ENCODE measurements at regions not wholly inside any gene's neighbourhood (a gene's known extent, or its start where the extent isn't known, plus 50 kb on each side); places are given as distances from the start of the nearest gene placed in this dataset.

- ATAC-seq: no peak
- BruUV-seq (replicated peaks): no TSS peak
- intact Hi-C loops (cut with micrococcal nuclease; ENCODE audit: unreplicated experiment): no loop called here
- 0 out of 2 replicates have a peak, but pooled peaks cover 7% of the 10 kb centered on the region for H3K27me3 ChIP-seq (ENCODE audit: control insufficient read depth, insufficient read depth, low read length)
- no peak overlapping the region for H3K4me3 ChIP-seq (ENCODE audit: low read depth in 2 of 2, low read length in 2 of 2)
- H3K36me3 ChIP-seq (ENCODE audit: control insufficient read depth, insufficient read depth, low read length): no peaks in the 10 kb centered on the region
- H3K4me1 ChIP-seq (ENCODE audit: control insufficient read depth, insufficient read depth, low read length): no peaks in the 10 kb centered on the region
- no peak overlapping the region for H3K27ac ChIP-seq (ENCODE audit: low read length)
- in situ Hi-C loops (cut with HindIII; ENCODE audit: low pct_unique_long_range_greater_than_20kb, low sequenced_read_pairs): no loop called here
- no peak for DNase-seq (ENCODE audit: low read depth, low spot score)
- ChIA-PET CTCF (no interaction called here), POLR2A (no interaction called here)
- TF ChIP-seq TCF7L2 (IDR thresholded peaks at IDR 0.05; ENCODE audit: low read depth, low read length) (no peak), SIN3A (IDR thresholded peaks at IDR 0.05; ENCODE audit: borderline replicate concordance, insufficient read depth, low read depth, low read length) (no peak), CTCF (IDR thresholded peaks at IDR 0.05) (no peak)
- H3K9me3 ChIP-seq (ENCODE audit: control insufficient read depth, insufficient read depth, low read depth, low read length): no peaks in the 10 kb centered on the region
Measured at GRCh38 chr10:130352291-130352645, 216.1 kb downstream of the GLRX3 start.

GRCh38 chr10:130353928-130354572, 217.9 kb downstream of the GLRX3 start:
- Histone ChIP-seq H3K27ac (ENCODE audit: low read length) (no peak overlapping the region), H3K27me3 (ENCODE audit: control insufficient read depth, insufficient read depth, low read length) (0 out of 2 replicates have a peak, but pooled peaks cover 4% of the 10 kb centered on the region), H3K36me3 (ENCODE audit: control insufficient read depth, insufficient read depth, low read length) (no peaks in the 10 kb centered on the region), H3K4me3 (ENCODE audit: low read depth in 2 of 2, low read length in 2 of 2) (no peak overlapping the region), H3K9me3 (ENCODE audit: control insufficient read depth, insufficient read depth, low read depth, low read length) (no peaks in the 10 kb centered on the region), H3K4me1 (ENCODE audit: control insufficient read depth, insufficient read depth, low read length) (no peaks in the 10 kb centered on the region)
- no TSS peak for BruUV-seq (replicated peaks)
- POLR2A ChIA-PET: no interaction called here
- intact Hi-C loops (cut with micrococcal nuclease; ENCODE audit: unreplicated experiment): no loop called here
- ATAC-seq: no peak
- no peak for DNase-seq (ENCODE audit: low read depth, low spot score)
- CTCF ChIA-PET: no interaction called here
- TF ChIP-seq, protein P1, sequence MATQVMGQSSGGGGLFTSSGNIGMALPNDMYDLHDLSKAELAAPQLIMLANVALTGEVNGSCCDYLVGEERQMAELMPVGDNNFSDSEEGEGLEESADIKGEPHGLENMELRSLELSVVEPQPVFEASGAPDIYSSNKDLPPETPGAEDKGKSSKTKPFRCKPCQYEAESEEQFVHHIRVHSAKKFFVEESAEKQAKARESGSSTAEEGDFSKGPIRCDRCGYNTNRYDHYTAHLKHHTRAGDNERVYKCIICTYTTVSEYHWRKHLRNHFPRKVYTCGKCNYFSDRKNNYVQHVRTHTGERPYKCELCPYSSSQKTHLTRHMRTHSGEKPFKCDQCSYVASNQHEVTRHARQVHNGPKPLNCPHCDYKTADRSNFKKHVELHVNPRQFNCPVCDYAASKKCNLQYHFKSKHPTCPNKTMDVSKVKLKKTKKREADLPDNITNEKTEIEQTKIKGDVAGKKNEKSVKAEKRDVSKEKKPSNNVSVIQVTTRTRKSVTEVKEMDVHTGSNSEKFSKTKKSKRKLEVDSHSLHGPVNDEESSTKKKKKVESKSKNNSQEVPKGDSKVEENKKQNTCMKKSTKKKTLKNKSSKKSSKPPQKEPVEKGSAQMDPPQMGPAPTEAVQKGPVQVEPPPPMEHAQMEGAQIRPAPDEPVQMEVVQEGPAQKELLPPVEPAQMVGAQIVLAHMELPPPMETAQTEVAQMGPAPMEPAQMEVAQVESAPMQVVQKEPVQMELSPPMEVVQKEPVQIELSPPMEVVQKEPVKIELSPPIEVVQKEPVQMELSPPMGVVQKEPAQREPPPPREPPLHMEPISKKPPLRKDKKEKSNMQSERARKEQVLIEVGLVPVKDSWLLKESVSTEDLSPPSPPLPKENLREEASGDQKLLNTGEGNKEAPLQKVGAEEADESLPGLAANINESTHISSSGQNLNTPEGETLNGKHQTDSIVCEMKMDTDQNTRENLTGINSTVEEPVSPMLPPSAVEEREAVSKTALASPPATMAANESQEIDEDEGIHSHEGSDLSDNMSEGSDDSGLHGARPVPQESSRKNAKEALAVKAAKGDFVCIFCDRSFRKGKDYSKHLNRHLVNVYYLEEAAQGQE (IDR thresholded peaks at IDR 0.05; ENCODE audit: insufficient read depth in 1 of 2, low read depth in 2 of 2, low read length in 1 of 2): no peak
- TF ChIP-seq CTCF (IDR thresholded peaks at IDR 0.05): no peak
- TF ChIP-seq POLR2AphosphoS5 (IDR thresholded peaks at IDR 0.05; ENCODE audit: low read depth, low read length): no peak
- TF ChIP-seq TCF7L2 (IDR thresholded peaks at IDR 0.05; ENCODE audit: low read depth, low read length): no peak
- TF ChIP-seq SIN3A (IDR thresholded peaks at IDR 0.05; ENCODE audit: borderline replicate concordance, insufficient read depth, low read depth, low read length): no peak
- in situ Hi-C loops (cut with HindIII; ENCODE audit: low pct_unique_long_range_greater_than_20kb, low sequenced_read_pairs): no loop called here
